SK-N-SH (cell line): ENCODE measurements at regions not wholly inside any gene's neighbourhood (a gene's known extent, or its start where the extent isn't known, plus 50 kb on each side); places are given as distances from the start of the nearest gene placed in this dataset.

Experiments used
- CTCF ChIA-PET: fragments of 300-600, 350-600 bp; formaldehyde crosslinking; extraction: SDS; loops from one replicate; lab custom pipeline; 2021; lab: Yijun Ruan, JAX
- POLR2A ChIA-PET: fragments of 350-600 bp; sonication (Branson Sonifier 250); formaldehyde crosslinking; extraction: SDS; loops from one replicate; lab custom pipeline; 2020; ENCODE audit warnings: antibody characterized with exemption, inconsistent platforms; lab: Yijun Ruan, JAX
- DNase-seq: peaks from one replicate; pipeline ENCODE4 v3.0.0; 2012
- H2AFZ ChIP-seq: fragments of 200-600 bp; sonication (generic); 2 replicates; pipeline ENCODE4 v1.8.1; 2016; ENCODE audit warnings: antibody characterized with exemption, mild to moderate bottlenecking, low read depth
- H3F3A ChIP-seq: fragments of 200-600 bp; sonication (generic); replicated peaks from 2 replicates; pipeline ENCODE3; 2016; ENCODE audit warnings: antibody characterized with exemption, mild to moderate bottlenecking; ENCODE audit not compliant: insufficient read depth
- H3K27ac ChIP-seq, 2 experiments: fragments of 200-500 bp in 1 of 2; fragments of 200-600 bp in 1 of 2; sonication (Bioruptor generic) in 1 of 2; sonication (generic), shearing (Covaris generic) in 1 of 2; 2 replicates each; pipeline versions ENCODE4 v1.5.1 to v1.6.1; 2014 to 2016; ENCODE audit warnings: low read depth in 2 of 2, inconsistent platforms in 1 of 2, low read length in 1 of 2, mild to moderate bottlenecking in 1 of 2, mixed read lengths in 1 of 2
- H3K27me3 ChIP-seq: fragments of 200-600 bp; sonication (generic), shearing (Covaris generic); 2 replicates; pipeline ENCODE4 v1.6.1; 2016; ENCODE audit warnings: mixed run types; ENCODE audit not compliant: insufficient read depth
- H3K36me3 ChIP-seq, 2 experiments: fragments of 200-500 bp in 1 of 2; fragments of 200-600 bp in 1 of 2; sonication (Bioruptor generic) in 1 of 2; sonication (generic) in 1 of 2; replicated peaks in 1 of 2; 2 replicates each; pipeline versions ENCODE3 to v1.5.1; 2014 to 2016; ENCODE audit warnings: low read length in 1 of 2, mild to moderate bottlenecking in 1 of 2; ENCODE audit not compliant: insufficient read depth in 2 of 2, control insufficient read depth in 1 of 2
- H3K4me1 ChIP-seq, 2 experiments: fragments of 200-500 bp in 1 of 2; fragments of 200-600 bp in 1 of 2; sonication (Bioruptor generic) in 1 of 2; sonication (generic), shearing (Covaris generic) in 1 of 2; 2 replicates each; pipeline versions ENCODE4 v1.5.1 to v1.6.1; 2014 to 2016; ENCODE audit warnings: low read depth in 1 of 2, low read length in 1 of 2, mixed run types in 1 of 2; ENCODE audit not compliant: insufficient read depth in 2 of 2, control insufficient read depth in 1 of 2
- H3K4me2 ChIP-seq: fragments of 200-600 bp; sonication (generic), shearing (Covaris generic); 2 replicates; pipeline ENCODE4 v1.6.1; 2017; ENCODE audit warnings: mixed run types
- H3K4me3 ChIP-seq, 2 experiments: fragments of 200-500 bp in 1 of 2; fragments of 200-600 bp in 1 of 2; sonication (Bioruptor generic) in 1 of 2; sonication (generic), shearing (Covaris generic) in 1 of 2; 2 replicates each; pipeline versions ENCODE4 v1.5.1 to v1.8.1; 2014 to 2016; ENCODE audit warnings: low read depth in 2 of 2, inconsistent platforms in 1 of 2, low read length in 1 of 2, mild to moderate bottlenecking in 1 of 2, mixed read lengths in 1 of 2, moderate library complexity in 1 of 2
- H3K79me2 ChIP-seq: fragments of 200-600 bp; sonication (generic); 2 replicates; pipeline ENCODE4 v1.8.1; 2017; ENCODE audit warnings: mild to moderate bottlenecking; ENCODE audit not compliant: insufficient read depth
- H3K9ac ChIP-seq: fragments of 200-600 bp; sonication (generic); 2 replicates; pipeline ENCODE4 v1.6.1; 2017; ENCODE audit warnings: mixed run types
- H3K9me2 ChIP-seq: fragments of 200-600 bp; sonication (generic); 2 replicates; pipeline ENCODE4 v1.6.1; 2017; ENCODE audit warnings: mixed run types
- H3K9me3 ChIP-seq: fragments of 200-600 bp; sonication (generic); 2 replicates; pipeline ENCODE4 v1.6.1; 2017; ENCODE audit warnings: mixed run types, mild to moderate bottlenecking, moderate library complexity
- H4K20me1 ChIP-seq: fragments of 200-600 bp; sonication (generic); 2 replicates; pipeline ENCODE4 v1.6.1; 2017; ENCODE audit warnings: mild to moderate bottlenecking, mixed run types; ENCODE audit not compliant: insufficient read depth
- CHD2 ChIP-seq: fragments of 150-350 bp; IDR thresholded peaks from 2 replicates; pipeline ENCODE4 v1.6.1; 2018; ENCODE audit warnings: low read length; ENCODE audit not compliant: partially characterized antibody
- CTCF ChIP-seq: fragments of 200-600 bp; sonication (generic); IDR thresholded peaks from 2 replicates; pipeline ENCODE4 v1.6.1; 2017; ENCODE audit warnings: antibody characterized with exemption, mild to moderate bottlenecking, moderate library complexity
- EZH2phosphoT487 ChIP-seq: fragments of 200-600 bp; sonication (generic); IDR thresholded peaks from 2 replicates; pipeline ENCODE4 v1.6.1; 2017; ENCODE audit warnings: low read depth, mixed run types, mild to moderate bottlenecking, antibody characterized with exemption, moderate library complexity, borderline replicate concordance
- GABPA ChIP-seq: IDR thresholded peaks from 2 replicates; pipeline ENCODE4 v1.4.0; 2012; ENCODE audit warnings: low read depth, mild to moderate bottlenecking
- GATA2 ChIP-seq: sonication (generic); formaldehyde crosslinking; IDR thresholded peaks from 2 replicates; pipeline ENCODE4 v1.5.0; 2020; ENCODE audit warnings: mild to moderate bottlenecking, missing genetic modification reagents
- JUND ChIP-seq: IDR thresholded peaks from 2 replicates; pipeline ENCODE4 v1.4.0; 2012
- MAX ChIP-seq: IDR thresholded peaks from 2 replicates; pipeline ENCODE4 v1.4.0; 2012; ENCODE audit warnings: low read depth
- MEF2A ChIP-seq: IDR thresholded peaks from 2 replicates; pipeline ENCODE4 v1.4.0; 2012; ENCODE audit warnings: low read depth, borderline replicate concordance
- NFIC ChIP-seq: IDR thresholded peaks from 2 replicates; pipeline ENCODE4 v1.4.0; 2012; ENCODE audit warnings: borderline replicate concordance
- PBX3 ChIP-seq: IDR thresholded peaks from 2 replicates; pipeline ENCODE4; 2012
- POLR2AphosphoS5 ChIP-seq: IDR thresholded peaks from 2 replicates; pipeline ENCODE4 v1.6.1; 2012; ENCODE audit warnings: low read depth, low read length
- RAD21 ChIP-seq: IDR thresholded peaks from 2 replicates; pipeline ENCODE4 v1.6.1; 2012; ENCODE audit warnings: mild to moderate bottlenecking, low read length
- RFX5 ChIP-seq: IDR thresholded peaks from 2 replicates; pipeline ENCODE4 v1.6.1; 2012; ENCODE audit warnings: mild to moderate bottlenecking, improper control_type of control experiment, low read length
- RXRA ChIP-seq: IDR thresholded peaks from 2 replicates; pipeline ENCODE4 v1.4.0; 2012; ENCODE audit warnings: low read depth, mild to moderate bottlenecking, borderline replicate concordance
- SIN3A ChIP-seq: IDR thresholded peaks from 2 replicates; pipeline ENCODE4 v1.6.1; 2012; ENCODE audit warnings: low read depth, mild to moderate bottlenecking, low read length, moderate library complexity, borderline replicate concordance
- TCF12 ChIP-seq: IDR thresholded peaks from 2 replicates; pipeline ENCODE4 v1.4.0; 2012
- TEAD4 ChIP-seq: IDR thresholded peaks from 2 replicates; pipeline ENCODE4 v1.4.0; 2012; ENCODE audit warnings: mild to moderate bottlenecking, borderline replicate concordance; ENCODE audit not compliant: insufficient read depth
- USF1 ChIP-seq: IDR thresholded peaks from 2 replicates; pipeline ENCODE4 v1.4.0; 2012; ENCODE audit warnings: low read depth, borderline replicate concordance
- USF2 ChIP-seq: fragments of 150-350 bp; IDR thresholded peaks from 2 replicates; pipeline ENCODE4 v1.6.1; 2017; ENCODE audit warnings: antibody characterized with exemption, low read length, low read depth, borderline replicate concordance
- WGBS: methylation state at CpG from one replicate; pipeline ENCODE4 v1.1.6; 2017; ENCODE audit warnings: low lambda C conversion rate; 5-methylcytosine and 5-hydroxymethylcytosine counted together

GRCh38 chr1:4312024-4312423 is 342.4 kb upstream of the AJAP1 start:
- Histone ChIP-seq H3K9ac (no peak overlapping the region), H2AFZ (no peak overlapping the region), H3F3A (no peaks in the 10 kb centered on the region), H4K20me1 (no peaks in the 10 kb centered on the region), H3K9me3 (no peaks in the 10 kb centered on the region), H3K36me3 (no peaks in the 10 kb centered on the region), H3K9me2 (no peaks in the 10 kb centered on the region), H3K79me2 (no peaks in the 10 kb centered on the region), H3K4me2 (no peak overlapping the region), H3K27ac (no peak overlapping the region), H3K27me3 (no peaks in the 10 kb centered on the region), H3K4me1 (no peaks in the 10 kb centered on the region), H3K4me3 (no peak overlapping the region)
- ChIA-PET POLR2A (no interaction called here), CTCF (no interaction called here)
- no peak for TF ChIP-seq CHD2
- TF ChIP-seq JUND, result no peak
- TF ChIP-seq RAD21, result no peak
- no peak for TF ChIP-seq NFIC
- no peak for TF ChIP-seq USF1
- no peak for TF ChIP-seq EZH2phosphoT487
- TF ChIP-seq USF2, result no peak
- no peak for TF ChIP-seq SIN3A
- no peak for TF ChIP-seq CTCF
- no peak for TF ChIP-seq GABPA
- no peak for TF ChIP-seq RFX5
- TF ChIP-seq GATA2 (CRISPR knock-in tag), result no peak
- no peak for TF ChIP-seq RXRA
- no peak for TF ChIP-seq PBX3
- TF ChIP-seq MAX, result no peak
- no peak for TF ChIP-seq TCF12
- TF ChIP-seq POLR2AphosphoS5, result no peak
- no peak for TF ChIP-seq TEAD4
- TF ChIP-seq MEF2A, result no peak
- no peak for DNase-seq
- WGBS, result 24% methylated on average over 6 of the region's 6 CpGs
